ENCODE measurements at regions not wholly inside any gene's neighbourhood (a gene's known extent, or its start where the extent isn't known, plus 50 kb on each side); places are given as distances from the start of the nearest gene placed in this dataset.
"Not testable (repeated sequence)": the region's sequence is repeated elsewhere in the genome, so short reads cannot be mapped to it uniquely, and the experiment has no call there.

GRCh38 chr4:62543002-62543401, 1342.9 kb downstream of the ADGRL3 start:
- no peak for DNase-seq (ENCODE audit: low read depth)

GRCh38 chr4:62533573-62533972, 1333.4 kb downstream of the ADGRL3 start:
- no peak for DNase-seq (ENCODE audit: low read depth)

GRCh38 chr4:62531731-62532130, 1331.6 kb downstream of the ADGRL3 start:
- DNase-seq (ENCODE audit: low read depth): no peak

- DNase-seq (ENCODE audit: low read depth): no peak
These were observed 1331.1 kb downstream of the ADGRL3 start for GRCh38 chr4:62531264-62531663.

GRCh38 chr4:62528874-62529273, 1328.7 kb downstream of the ADGRL3 start:
- no peak for DNase-seq (ENCODE audit: low read depth)

- no peak for DNase-seq (ENCODE audit: low read depth)
These were observed 1326.5 kb downstream of the ADGRL3 start for GRCh38 chr4:62526671-62527070.

GRCh38 chr4:62523256-62523655, 1323.1 kb downstream of the ADGRL3 start:
- no peak for DNase-seq (ENCODE audit: low read depth)

GRCh38 chr4:62522273-62522672, 1322.1 kb downstream of the ADGRL3 start:
- DNase-seq (ENCODE audit: low read depth): no peak

GRCh38 chr4:62517716-62518115, 1317.6 kb downstream of the ADGRL3 start:
- DNase-seq (ENCODE audit: low read depth): no peak

- no peak for DNase-seq (ENCODE audit: low read depth)
These were observed 1313.2 kb downstream of the ADGRL3 start for GRCh38 chr4:62513306-62513705.

GRCh38 chr4:62512271-62512670, 1312.1 kb downstream of the ADGRL3 start:
- DNase-seq (ENCODE audit: low read depth): no peak

- no peak for DNase-seq (ENCODE audit: low read depth)
These were observed 1310.1 kb downstream of the ADGRL3 start for GRCh38 chr4:62510228-62510627.

GRCh38 chr4:62500296-62500695, 1300.2 kb downstream of the ADGRL3 start:
- no peak for DNase-seq (ENCODE audit: low read depth)

GRCh38 chr4:62495032-62495431, 1294.9 kb downstream of the ADGRL3 start:
- DNase-seq (ENCODE audit: low read depth): no peak

- not testable (repeated sequence) for DNase-seq (ENCODE audit: low read depth)
These were observed 1291.6 kb downstream of the ADGRL3 start for GRCh38 chr4:62491756-62492155.

GRCh38 chr4:62490635-62491034, 1290.5 kb downstream of the ADGRL3 start:
- DNase-seq (ENCODE audit: low read depth): no peak

GRCh38 chr4:62487016-62487415, 1286.9 kb downstream of the ADGRL3 start:
- DNase-seq (ENCODE audit: low read depth): no peak

GRCh38 chr4:62484357-62484756, 1284.2 kb downstream of the ADGRL3 start:
- DNase-seq (ENCODE audit: low read depth): no peak

GRCh38 chr4:62482355-62482754, 1282.2 kb downstream of the ADGRL3 start:
- DNase-seq (ENCODE audit: low read depth): no peak

GRCh38 chr4:62475596-62475995, 1275.5 kb downstream of the ADGRL3 start:
- DNase-seq (ENCODE audit: low read depth): no peak

GRCh38 chr4:62474802-62475201, 1274.7 kb downstream of the ADGRL3 start:
- DNase-seq (ENCODE audit: low read depth): no peak

- DNase-seq (ENCODE audit: low read depth): no peak
These were observed 1270.9 kb downstream of the ADGRL3 start for GRCh38 chr4:62471021-62471420.

GRCh38 chr4:62470421-62470983, 1270.4 kb downstream of the ADGRL3 start:
- no peak for DNase-seq (ENCODE audit: low read depth)

GRCh38 chr4:62470020-62470419, 1269.9 kb downstream of the ADGRL3 start:
- no peak for DNase-seq (ENCODE audit: low read depth)
